PC-9 (cell line): ENCODE measurements at regions not wholly inside any gene's neighbourhood (a gene's known extent, or its start where the extent isn't known, plus 50 kb on each side); places are given as distances from the start of the nearest gene placed in this dataset.
"Not testable (repeated sequence)": the region's sequence is repeated elsewhere in the genome, so short reads cannot be mapped to it uniquely, and the experiment has no call there.

Experiments
- CTCF ChIP-seq: fragments of 200-600 bp; sonication (generic); conservative IDR thresholded peaks from 2 replicates; pipeline ENCODE4 v1.6.1; 2017; ENCODE audit warnings: mixed run types, antibody characterized with exemption, mild to moderate bottlenecking, moderate library complexity
- EZH2 ChIP-seq: fragments of 200-600 bp; sonication (generic); IDR thresholded peaks from 2 replicates; pipeline ENCODE4 v1.8.0; 2017; ENCODE audit warnings: antibody characterized with exemption, low read depth

GRCh38 chrX:89811440-89811839 is 110.3 kb upstream of the TGIF2LX start:
- not testable (repeated sequence) for TF ChIP-seq CTCF, EZH2
